Effector memory CD8-positive, alpha-beta T cell (primary cell): ENCODE measurements at regions not wholly inside any gene's neighbourhood (a gene's known extent, or its start where the extent isn't known, plus 50 kb on each side); places are given as distances from the start of the nearest gene placed in this dataset.

Experiments
- ATAC-seq: fragments of 150-1000 bp; cut with Tn5 transposase; replicated peaks from 2 replicates; pipeline ENCODE4 v1.10.0; 2021; ENCODE audit warnings: mild to moderate bottlenecking, moderate library complexity
- DNase-seq, 3 experiments: peaks; one replicate each; pipeline ENCODE4 v3.0.0; 2021
- H3K27ac Mint-ChIP-seq, 2 donors: one replicate each; pipeline ENCODE4 v1.8.0; 2022; ENCODE audit warnings: mild to moderate bottlenecking in 2 of 2, mixed read lengths in 2 of 2, moderate library complexity in 2 of 2
- H3K27me3 Mint-ChIP-seq, 2 donors: one replicate each; pipeline ENCODE4 v1.8.0; 2022; ENCODE audit warnings: mixed read lengths in 2 of 2
- H3K36me3 Mint-ChIP-seq: one replicate; pipeline ENCODE4 v1.8.0; 2022; ENCODE audit warnings: mild to moderate bottlenecking, moderate library complexity, mixed read lengths; ENCODE audit not compliant: insufficient read depth
- H3K4me1 Mint-ChIP-seq, 2 donors: one replicate each; pipeline ENCODE4 v1.8.0; 2022; ENCODE audit warnings: low read depth in 2 of 2, mixed read lengths in 2 of 2
- H3K4me3 Mint-ChIP-seq, 2 donors: one replicate each; pipeline ENCODE4 v1.8.0; 2022; ENCODE audit warnings: mild to moderate bottlenecking in 2 of 2, mixed read lengths in 2 of 2, moderate library complexity in 2 of 2
- H3K9me3 Mint-ChIP-seq, 2 donors: one replicate each; pipeline ENCODE4 v1.8.0; 2022; ENCODE audit warnings: mixed read lengths in 2 of 2

DNA sequence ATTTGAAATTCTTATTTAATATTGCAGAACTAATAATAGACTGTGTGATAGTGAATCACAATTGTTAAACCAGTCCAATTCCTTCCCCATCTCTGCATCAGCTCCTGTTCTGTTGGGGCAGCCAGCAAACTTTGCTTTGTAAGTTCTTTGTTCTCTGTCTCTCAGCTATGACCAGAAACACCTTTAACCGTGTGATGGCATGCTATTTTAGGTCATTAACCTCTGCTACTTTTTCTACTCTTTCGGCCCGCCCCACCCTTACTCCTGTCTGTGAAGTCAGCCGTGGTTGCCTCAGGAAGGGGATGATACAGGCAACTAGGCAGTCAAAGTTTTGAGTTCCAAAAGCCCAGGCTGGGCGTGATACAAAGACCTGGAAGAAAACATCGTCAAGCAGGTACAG is 51.3 kb upstream of the EGFL6 start:
- no peak overlapping the region for H3K27ac Mint-ChIP-seq
- H3K36me3 Mint-ChIP-seq, result no peaks in the 10 kb centered on the region
- ATAC-seq (no peak), DNase-seq (no peak)
- H3K4me3 Mint-ChIP-seq, result no peak overlapping the region
- no peaks in the 10 kb centered on the region for H3K4me1 Mint-ChIP-seq
- no peaks in the 10 kb centered on the region for H3K9me3 Mint-ChIP-seq
- H3K27me3 Mint-ChIP-seq, result no peaks in the 10 kb centered on the region

DNA sequence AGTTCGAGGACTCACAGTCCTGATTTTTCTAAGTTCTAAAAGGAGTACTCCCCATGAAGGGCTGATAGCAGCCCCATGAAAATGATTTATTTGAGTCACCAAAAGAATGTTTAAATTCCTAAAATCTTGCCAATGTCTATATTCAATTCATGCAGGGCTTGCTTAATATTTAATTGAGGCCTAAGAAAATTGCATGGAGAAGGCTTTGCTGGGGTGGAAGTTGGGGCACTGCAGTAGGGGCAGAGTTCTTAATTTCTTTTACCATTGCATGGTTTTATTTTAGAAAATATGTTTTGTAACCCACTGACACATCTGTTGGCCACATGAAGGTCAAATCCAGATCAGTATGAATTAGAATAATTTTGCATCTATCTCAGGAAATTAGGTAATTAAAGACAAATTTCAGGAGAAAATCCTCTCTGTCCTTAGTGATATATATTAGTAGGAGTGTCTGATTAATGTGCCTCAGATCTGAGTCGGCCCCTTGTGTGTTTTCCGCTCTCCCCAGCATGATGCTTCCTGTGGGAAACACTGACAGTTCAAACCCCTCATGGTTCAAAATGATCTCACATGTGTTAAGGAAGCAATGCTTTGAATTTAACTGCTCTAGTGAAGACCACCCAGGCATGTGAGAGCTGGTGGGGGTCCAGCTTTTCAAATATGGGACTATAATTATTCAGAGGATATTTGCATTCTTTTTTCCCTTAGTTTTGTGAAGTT is 54.0 kb upstream of the EGFL6 start:
- DNase-seq, result no peak

GRCh38 chrX:13511944-13512330 is 57.5 kb upstream of the EGFL6 start:
- no peaks in the 10 kb centered on the region for H3K4me1 Mint-ChIP-seq
- H3K4me3 Mint-ChIP-seq, result no peak overlapping the region
- H3K36me3 Mint-ChIP-seq, result no peaks in the 10 kb centered on the region
- no peaks in the 10 kb centered on the region for H3K9me3 Mint-ChIP-seq
- DNase-seq (no peak), ATAC-seq (no peak)
- H3K27ac Mint-ChIP-seq, result no peak overlapping the region
- H3K27me3 Mint-ChIP-seq, result no peaks in the 10 kb centered on the region

More for the DNA sequence above, 54.0 kb upstream of the EGFL6 start:
- no peak overlapping the region for H3K27ac Mint-ChIP-seq
- no peak overlapping the region for H3K4me3 Mint-ChIP-seq
- H3K9me3 Mint-ChIP-seq, result no peaks in the 10 kb centered on the region
- no peaks in the 10 kb centered on the region for H3K4me1 Mint-ChIP-seq
- H3K36me3 Mint-ChIP-seq, result no peaks in the 10 kb centered on the region
- ATAC-seq, result no peak
- no peaks in the 10 kb centered on the region for H3K27me3 Mint-ChIP-seq

DNA sequence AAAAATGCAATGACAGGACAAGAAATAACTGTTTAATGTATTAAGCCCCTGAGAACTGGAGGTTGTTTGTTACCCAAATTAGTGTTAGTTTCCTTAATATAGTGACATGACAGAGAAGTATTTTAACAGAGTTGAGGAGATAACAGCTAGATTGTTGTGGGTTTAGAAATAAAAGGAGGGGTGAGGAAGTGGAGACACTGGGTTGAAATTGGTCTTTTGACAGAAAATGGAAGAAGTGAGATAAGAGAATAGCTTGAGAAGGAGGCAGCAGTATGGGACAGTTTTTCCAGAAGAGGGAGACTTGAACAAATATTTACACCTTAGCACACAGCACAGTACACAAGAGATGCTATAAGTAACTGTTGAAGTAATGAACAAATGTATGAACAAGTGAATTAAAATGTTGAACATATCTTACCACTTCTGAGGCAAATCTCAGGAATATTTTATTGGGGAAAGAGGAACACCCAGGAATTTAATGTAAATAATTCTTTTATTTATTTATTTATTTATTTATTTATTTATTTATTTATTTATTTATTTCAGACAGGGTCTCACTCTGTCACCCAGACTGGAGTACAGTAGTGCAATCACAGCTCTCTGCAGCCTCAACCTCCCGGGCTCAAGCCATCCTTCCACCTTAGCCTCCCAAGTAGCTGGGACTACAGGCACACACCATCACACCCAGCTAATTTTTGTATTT is 58.0 kb upstream of the EGFL6 start:
- DNase-seq, result no peak
- no peaks in the 10 kb centered on the region for H3K4me1 Mint-ChIP-seq
- H3K27me3 Mint-ChIP-seq, result no peaks in the 10 kb centered on the region
- no peaks in the 10 kb centered on the region for H3K9me3 Mint-ChIP-seq
- no peak overlapping the region for H3K27ac Mint-ChIP-seq
- no peaks in the 10 kb centered on the region for H3K36me3 Mint-ChIP-seq
- ATAC-seq, result no peak
- H3K4me3 Mint-ChIP-seq, result no peak overlapping the region

DNA sequence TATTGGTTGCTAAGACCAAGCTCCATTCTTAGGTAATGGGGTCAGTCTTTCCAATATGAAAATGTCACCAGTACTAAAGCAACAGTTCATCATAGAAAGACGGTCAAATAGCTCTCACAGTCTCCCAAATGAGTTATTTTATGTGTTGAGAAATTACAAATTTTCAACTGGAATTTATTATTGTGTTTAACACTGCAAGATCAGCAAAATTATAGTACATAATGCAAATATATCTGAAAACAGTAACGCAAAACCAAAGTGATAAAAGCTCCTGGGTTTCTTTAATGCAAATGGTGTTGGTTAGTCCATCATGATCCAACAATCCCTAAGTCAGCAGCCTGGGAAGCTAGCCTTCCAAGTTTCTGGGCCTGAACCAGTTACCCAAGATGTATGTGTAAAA is 61.5 kb upstream of the EGFL6 start:
- Mint-ChIP-seq H3K27ac (no peak overlapping the region), H3K36me3 (no peaks in the 10 kb centered on the region), H3K9me3 (no peaks in the 10 kb centered on the region), H3K27me3 (no peaks in the 10 kb centered on the region), H3K4me3 (no peak overlapping the region), H3K4me1 (no peaks in the 10 kb centered on the region)
- DNase-seq, result no peak
- no peak for ATAC-seq

- no peaks in the 10 kb centered on the region for H3K36me3 Mint-ChIP-seq
- no peak overlapping the region for H3K4me3 Mint-ChIP-seq
- ATAC-seq, result no peak
- H3K4me1 Mint-ChIP-seq, result no peaks in the 10 kb centered on the region
- H3K27me3 Mint-ChIP-seq, result no peaks in the 10 kb centered on the region
- no peak overlapping the region for H3K27ac Mint-ChIP-seq
- H3K9me3 Mint-ChIP-seq, result no peaks in the 10 kb centered on the region
- peak; percentile 24 to 32 (median 31) for DNase-seq
Observed at GRCh38 chrX:13506574-13506973, 62.8 kb upstream of the EGFL6 start.

DNA sequence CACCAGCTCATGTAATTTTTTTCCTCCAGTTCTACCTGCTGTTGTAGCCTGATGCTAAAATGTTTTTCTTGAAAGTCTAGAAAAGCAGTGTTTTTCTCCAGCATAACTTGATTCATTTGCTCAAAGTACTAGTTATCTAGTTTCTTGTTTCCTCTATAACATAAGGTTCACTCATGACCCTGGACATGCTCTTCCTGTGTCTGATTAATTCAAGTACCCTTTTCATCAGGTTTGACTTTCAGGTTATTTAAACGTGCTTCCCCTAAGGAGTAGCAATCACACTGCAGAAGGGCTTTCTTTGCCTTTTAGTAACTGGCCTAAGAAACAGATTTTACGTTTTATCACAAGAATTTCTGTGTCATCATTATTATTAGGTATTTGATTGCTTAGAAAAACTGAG is 66.8 kb upstream of the EGFL6 start:
- ATAC-seq (no peak), DNase-seq (no peak)
- H3K9me3 Mint-ChIP-seq, result no peaks in the 10 kb centered on the region
- H3K4me3 Mint-ChIP-seq, result no peak overlapping the region
- no peaks in the 10 kb centered on the region for H3K4me1 Mint-ChIP-seq
- peak overlapping the region in 1 of 2 donors; percentile 67 for H3K27ac Mint-ChIP-seq
- H3K36me3 Mint-ChIP-seq, result no peaks in the 10 kb centered on the region
- H3K27me3 Mint-ChIP-seq, result no peaks in the 10 kb centered on the region

GRCh38 chrX:13499736-13500135 is 69.7 kb upstream of the EGFL6 start:
- no peak overlapping the region for H3K27ac Mint-ChIP-seq
- H3K4me1 Mint-ChIP-seq, result no peaks in the 10 kb centered on the region
- DNase-seq (no peak), ATAC-seq (no peak)
- no peaks in the 10 kb centered on the region for H3K9me3 Mint-ChIP-seq
- no peak overlapping the region for H3K4me3 Mint-ChIP-seq
- no peaks in the 10 kb centered on the region for H3K36me3 Mint-ChIP-seq
- H3K27me3 Mint-ChIP-seq, result no peaks in the 10 kb centered on the region

GRCh38 chrX:13498238-13498637 is 71.2 kb upstream of the EGFL6 start:
- Mint-ChIP-seq H3K36me3 (no peaks in the 10 kb centered on the region), H3K4me3 (no peak overlapping the region), H3K27ac (no peak overlapping the region), H3K9me3 (no peaks in the 10 kb centered on the region), H3K4me1 (peaks cover 4 to 6% of the 10 kb centered on the region in 2 donors), H3K27me3 (no peaks in the 10 kb centered on the region)
- ATAC-seq (no peak), DNase-seq (no peak)

DNA sequence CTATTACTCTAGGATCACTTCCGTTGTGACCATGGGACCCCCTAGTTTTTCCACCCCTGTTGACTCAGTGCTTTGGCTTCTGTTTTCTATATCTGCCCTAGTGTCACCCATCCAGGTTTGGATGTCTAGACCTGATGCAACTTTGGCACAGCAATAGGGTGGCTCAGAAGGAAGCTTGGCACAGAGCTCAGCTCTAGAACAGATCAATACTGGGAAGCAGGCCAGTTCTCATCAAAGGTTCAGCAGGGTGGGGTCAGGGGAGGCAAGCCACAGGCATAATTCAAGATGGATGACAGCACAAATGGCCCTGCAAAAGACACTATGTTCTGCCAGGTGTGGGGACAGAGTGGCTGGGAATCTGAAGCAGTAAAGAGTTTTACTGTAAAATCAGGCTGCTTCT is 74.2 kb upstream of the EGFL6 start:
- DNase-seq (no peak), ATAC-seq (no peak)
- no peak overlapping the region for H3K27ac Mint-ChIP-seq
- peaks cover 4 to 6% of the 10 kb centered on the region in 2 donors for H3K4me1 Mint-ChIP-seq
- H3K4me3 Mint-ChIP-seq, result no peak overlapping the region
- H3K36me3 Mint-ChIP-seq, result no peaks in the 10 kb centered on the region
- H3K27me3 Mint-ChIP-seq, result no peaks in the 10 kb centered on the region
- H3K9me3 Mint-ChIP-seq, result no peaks in the 10 kb centered on the region

DNA sequence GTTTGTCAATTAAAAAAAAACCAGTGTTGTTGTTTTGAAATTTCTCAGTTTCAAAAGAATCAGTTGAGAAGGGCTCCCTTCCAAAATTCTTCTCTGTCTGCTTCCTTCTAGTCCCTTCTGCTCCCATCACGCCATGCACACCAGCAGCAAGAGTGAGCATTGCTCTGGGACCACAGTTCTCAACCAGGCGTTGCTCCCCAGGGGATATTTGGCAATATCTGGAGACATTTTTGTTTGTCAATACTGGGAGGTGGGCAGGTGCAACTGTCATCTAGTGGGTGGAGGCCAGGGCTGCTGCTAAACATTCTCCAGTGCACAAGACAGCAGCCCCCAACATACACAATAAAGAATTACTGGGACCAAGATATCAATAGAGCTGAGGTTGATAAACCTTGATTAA is 74.8 kb upstream of the EGFL6 start:
- no peaks in the 10 kb centered on the region for H3K9me3 Mint-ChIP-seq
- ATAC-seq, result no peak
- H3K36me3 Mint-ChIP-seq, result no peaks in the 10 kb centered on the region
- DNase-seq, result no peak
- no peaks in the 10 kb centered on the region for H3K27me3 Mint-ChIP-seq
- no peak overlapping the region for H3K27ac Mint-ChIP-seq
- H3K4me1 Mint-ChIP-seq, result peaks cover 4 to 6% of the 10 kb centered on the region in 2 donors
- no peak overlapping the region for H3K4me3 Mint-ChIP-seq

- peaks cover 4 to 6% of the 10 kb centered on the region in 2 donors for H3K4me1 Mint-ChIP-seq
- DNase-seq, result no peak
- H3K36me3 Mint-ChIP-seq, result no peaks in the 10 kb centered on the region
- ATAC-seq, result no peak
- H3K27ac Mint-ChIP-seq, result no peak overlapping the region
- no peaks in the 10 kb centered on the region for H3K9me3 Mint-ChIP-seq
- H3K4me3 Mint-ChIP-seq, result peak overlapping the region in 1 of 2 donors; percentile 59
- H3K27me3 Mint-ChIP-seq, result no peaks in the 10 kb centered on the region
Observed at GRCh38 chrX:13493659-13494058, 75.7 kb upstream of the EGFL6 start.

- Mint-ChIP-seq H3K4me3 (no peak overlapping the region), H3K4me1 (peaks cover 7 to 8% of the 10 kb centered on the region in 2 donors), H3K27ac (no peak overlapping the region), H3K27me3 (no peaks in the 10 kb centered on the region), H3K9me3 (no peaks in the 10 kb centered on the region), H3K36me3 (no peaks in the 10 kb centered on the region)
- ATAC-seq (no peak), DNase-seq (no peak)
Observed at GRCh38 chrX:13492286-13492685, 77.1 kb upstream of the EGFL6 start.

GRCh38 chrX:13491061-13491460 is 78.3 kb upstream of the EGFL6 start:
- H3K4me1 Mint-ChIP-seq, result peaks cover 10 to 17% of the 10 kb centered on the region in 2 donors
- H3K9me3 Mint-ChIP-seq, result no peaks in the 10 kb centered on the region
- no peaks in the 10 kb centered on the region for H3K27me3 Mint-ChIP-seq
- H3K4me3 Mint-ChIP-seq, result no peak overlapping the region
- H3K36me3 Mint-ChIP-seq, result no peaks in the 10 kb centered on the region
- DNase-seq (no peak), ATAC-seq (no peak)
- no peak overlapping the region for H3K27ac Mint-ChIP-seq
